Endodermal cell (in vitro differentiated cells): ENCODE measurements at regions not wholly inside any gene's neighbourhood (a gene's known extent, or its start where the extent isn't known, plus 50 kb on each side); places are given as distances from the start of the nearest gene placed in this dataset.

ENCODE experiments used
- DNase-seq: peaks from one replicate; pipeline ENCODE4 v3.0.0-alpha.2; 2017
- H3K27ac ChIP-seq: 2 replicates; pipeline ENCODE4 v1.5.1; 2013; ENCODE audit warnings: mild to moderate bottlenecking, low read depth, low read length, moderate library complexity
- H3K27me3 ChIP-seq: 2 replicates; pipeline ENCODE4 v1.6.1; 2013; ENCODE audit warnings: mild to moderate bottlenecking, low read length, moderate library complexity; ENCODE audit not compliant: insufficient read depth, control insufficient read depth, poor library complexity, severe bottlenecking
- H3K36me3 ChIP-seq: 2 replicates; pipeline ENCODE4 v1.7.0; 2013; ENCODE audit warnings: mild to moderate bottlenecking, low read length, moderate library complexity; ENCODE audit not compliant: control insufficient read depth, insufficient read depth
- H3K4me1 ChIP-seq: one replicate; pipeline ENCODE4 v1.7.0; 2013; ENCODE audit warnings: low read length; ENCODE audit not compliant: control insufficient read depth, insufficient read depth
- H3K4me3 ChIP-seq: 2 replicates; pipeline ENCODE4 v1.5.1; 2013; ENCODE audit warnings: mild to moderate bottlenecking, low read length, moderate library complexity
- H3K9ac ChIP-seq: 2 replicates; pipeline ENCODE4 v1.6.1; 2013; ENCODE audit warnings: mild to moderate bottlenecking, low read length, moderate library complexity; ENCODE audit not compliant: poor library complexity, severe bottlenecking; ENCODE audit errors: extremely low read depth
- H3K9me3 ChIP-seq: 2 replicates; pipeline ENCODE4 v1.6.1; 2013; ENCODE audit warnings: mild to moderate bottlenecking, low read length, moderate library complexity; ENCODE audit not compliant: control insufficient read depth
- H3K27ac Mint-ChIP-seq: 2 replicates; pipeline ENCODE4 v1.8.0; 2020; ENCODE audit warnings: mixed read lengths
- H3K27me3 Mint-ChIP-seq: 2 replicates; pipeline ENCODE4 v1.8.0; 2021; ENCODE audit warnings: mild to moderate bottlenecking, mixed read lengths; ENCODE audit not compliant: insufficient read depth
- H3K36me3 Mint-ChIP-seq: 2 replicates; pipeline ENCODE4 v1.8.0; 2020; ENCODE audit warnings: low read depth, mixed read lengths
- H3K4me1 Mint-ChIP-seq: 2 replicates; pipeline ENCODE4 v1.8.0; 2020; ENCODE audit warnings: mixed read lengths
- H3K4me3 Mint-ChIP-seq: 2 replicates; pipeline ENCODE4 v1.8.0; 2020; ENCODE audit warnings: mild to moderate bottlenecking, moderate library complexity, mixed read lengths
- H3K9me3 Mint-ChIP-seq: 2 replicates; pipeline ENCODE4 v1.8.0; 2020; ENCODE audit warnings: mild to moderate bottlenecking, mixed read lengths
- WGBS, 2 experiments: methylation state at CpG; one replicate each; pipeline versions ENCODE4 v1.1.5 to v1.1.7; 2013; ENCODE audit warnings: missing lambda C conversion rate in 2 of 2, mixed read lengths in 1 of 2; ENCODE audit not compliant: insufficient coverage in 1 of 2, insufficient read length in 1 of 2; 5-methylcytosine and 5-hydroxymethylcytosine counted together
- TF ChIP-seq, protein P1 (sequence below): fragments of 200-600 bp; sonication (generic); conservative IDR thresholded peaks from 2 replicates; pipeline ENCODE4 v1.5.0; 2021; ENCODE audit warnings: antibody characterized with exemption, mild to moderate bottlenecking

DNA sequence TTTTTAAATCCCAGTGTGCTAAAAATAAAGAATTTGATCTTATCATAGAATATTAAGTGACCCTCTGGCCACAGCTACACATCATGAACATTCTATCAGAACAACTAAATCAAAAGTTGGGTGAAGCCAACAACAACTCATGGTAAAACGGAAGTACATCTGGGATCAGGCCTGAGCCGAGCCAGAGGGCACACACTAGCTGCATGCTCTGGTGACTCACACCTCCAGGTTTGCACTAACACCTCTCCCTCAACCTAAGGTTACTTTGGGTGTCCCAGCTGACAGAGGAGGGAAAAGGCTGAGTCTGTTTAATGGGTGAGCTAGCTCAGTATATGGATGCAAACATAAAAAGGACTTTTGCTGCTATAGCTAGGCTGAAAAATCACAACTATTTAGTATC, 281.6 kb downstream of the HGF start:
- no peak overlapping the region for H3K9ac ChIP-seq
- Mint-ChIP-seq H3K4me3 (no peak overlapping the region), H3K9me3 (no peaks in the 10 kb centered on the region), H3K4me1 (peaks cover 18% of the 10 kb centered on the region), H3K27ac (no peak overlapping the region), H3K36me3 (no peaks in the 10 kb centered on the region), H3K27me3 (peaks cover 5% of the 10 kb centered on the region)
- H3K9me3 ChIP-seq = no peaks in the 10 kb centered on the region
- peaks cover 14% of the 10 kb centered on the region for H3K27me3 ChIP-seq
- TF ChIP-seq, protein P1, sequence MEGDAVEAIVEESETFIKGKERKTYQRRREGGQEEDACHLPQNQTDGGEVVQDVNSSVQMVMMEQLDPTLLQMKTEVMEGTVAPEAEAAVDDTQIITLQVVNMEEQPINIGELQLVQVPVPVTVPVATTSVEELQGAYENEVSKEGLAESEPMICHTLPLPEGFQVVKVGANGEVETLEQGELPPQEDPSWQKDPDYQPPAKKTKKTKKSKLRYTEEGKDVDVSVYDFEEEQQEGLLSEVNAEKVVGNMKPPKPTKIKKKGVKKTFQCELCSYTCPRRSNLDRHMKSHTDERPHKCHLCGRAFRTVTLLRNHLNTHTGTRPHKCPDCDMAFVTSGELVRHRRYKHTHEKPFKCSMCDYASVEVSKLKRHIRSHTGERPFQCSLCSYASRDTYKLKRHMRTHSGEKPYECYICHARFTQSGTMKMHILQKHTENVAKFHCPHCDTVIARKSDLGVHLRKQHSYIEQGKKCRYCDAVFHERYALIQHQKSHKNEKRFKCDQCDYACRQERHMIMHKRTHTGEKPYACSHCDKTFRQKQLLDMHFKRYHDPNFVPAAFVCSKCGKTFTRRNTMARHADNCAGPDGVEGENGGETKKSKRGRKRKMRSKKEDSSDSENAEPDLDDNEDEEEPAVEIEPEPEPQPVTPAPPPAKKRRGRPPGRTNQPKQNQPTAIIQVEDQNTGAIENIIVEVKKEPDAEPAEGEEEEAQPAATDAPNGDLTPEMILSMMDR = no peak
- WGBS, 2 experiments = 69 to 90% methylated on average over 2 of the region's 2 CpGs
- no peaks in the 10 kb centered on the region for H3K36me3 ChIP-seq
- H3K4me3 ChIP-seq = no peak overlapping the region
- no peak for DNase-seq
- no peak overlapping the region for H3K27ac ChIP-seq
- peaks cover 5% of the 10 kb centered on the region for H3K4me1 ChIP-seq

DNA sequence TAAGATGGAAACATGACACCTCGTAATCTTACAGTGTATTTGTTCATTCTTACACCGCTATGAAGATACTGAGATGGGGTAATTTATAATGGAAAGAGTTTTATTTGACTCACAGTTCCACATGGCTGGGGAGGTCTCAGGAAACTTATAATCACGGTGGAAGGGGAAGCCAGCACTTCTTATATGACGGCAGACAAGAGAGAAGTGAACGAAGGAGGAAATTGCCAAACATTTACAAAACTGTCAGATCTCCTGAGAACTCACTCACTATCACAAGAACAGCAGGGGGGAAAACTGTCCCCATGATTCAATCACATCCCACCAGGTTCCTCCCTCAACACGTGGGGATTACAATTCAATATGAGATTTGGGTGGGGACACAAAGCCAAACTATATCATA, 282.3 kb downstream of the HGF start:
- TF ChIP-seq, protein P1 = no peak
- peaks cover 5% of the 10 kb centered on the region for H3K4me1 ChIP-seq
- H3K9ac ChIP-seq = no peak overlapping the region
- DNase-seq = no peak
- H3K27ac Mint-ChIP-seq = no peak overlapping the region
- H3K27me3 ChIP-seq = peaks cover 7% of the 10 kb centered on the region
- H3K27me3 Mint-ChIP-seq = peaks cover 5% of the 10 kb centered on the region
- H3K36me3 Mint-ChIP-seq = no peaks in the 10 kb centered on the region
- H3K4me3 ChIP-seq = no peak overlapping the region
- no peaks in the 10 kb centered on the region for H3K9me3 ChIP-seq
- H3K4me1 Mint-ChIP-seq = peaks cover 20% of the 10 kb centered on the region
- no peaks in the 10 kb centered on the region for H3K9me3 Mint-ChIP-seq
- WGBS, 2 experiments = 92% methylated on average over 2 to 6 of the region's 6 CpGs
- no peak overlapping the region for H3K4me3 Mint-ChIP-seq
- no peaks in the 10 kb centered on the region for H3K36me3 ChIP-seq
- H3K27ac ChIP-seq = no peak overlapping the region

DNA sequence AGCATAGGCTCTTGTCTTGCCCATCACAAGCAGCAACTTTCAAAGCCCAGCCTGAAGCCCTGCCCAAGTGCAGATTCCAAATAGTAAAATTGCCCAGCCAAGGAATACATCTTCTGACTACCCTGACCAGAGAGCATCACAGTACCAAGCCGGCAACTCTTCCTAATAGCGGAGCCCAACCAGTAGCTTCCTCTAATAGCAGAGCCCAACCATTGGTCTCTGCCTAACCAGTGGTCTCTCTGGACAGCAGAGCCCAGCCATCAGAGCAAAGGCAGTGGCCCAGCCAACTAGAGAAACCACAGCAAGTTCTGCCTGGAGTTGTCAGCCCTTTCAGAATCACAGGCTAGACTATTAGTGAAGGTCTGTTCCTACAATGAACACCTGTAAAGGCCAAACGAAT, 285.6 kb downstream of the HGF start:
- TF ChIP-seq, protein P1 = no peak

More for the DNA sequence above, 285.6 kb downstream of the HGF start:
- peak; percentile 72 for DNase-seq
- H3K27me3 Mint-ChIP-seq = no peaks in the 10 kb centered on the region
- H3K9me3 ChIP-seq = no peaks in the 10 kb centered on the region
- H3K36me3 ChIP-seq = no peaks in the 10 kb centered on the region
- no peaks in the 10 kb centered on the region for H3K4me1 ChIP-seq
- H3K4me3 Mint-ChIP-seq = no peak overlapping the region
- no peak overlapping the region for H3K27ac ChIP-seq
- H3K9me3 Mint-ChIP-seq = peaks cover 7% of the 10 kb centered on the region
- no peak overlapping the region for H3K4me3 ChIP-seq
- 81 to 85% methylated on average over 3 of the region's 3 CpGs for WGBS, 2 experiments
- no peaks in the 10 kb centered on the region for H3K36me3 Mint-ChIP-seq
- no peak overlapping the region for H3K27ac Mint-ChIP-seq
- H3K27me3 ChIP-seq = no peaks in the 10 kb centered on the region
- H3K4me1 Mint-ChIP-seq = peaks cover 3% of the 10 kb centered on the region
- H3K9ac ChIP-seq = no peak overlapping the region
